Fibroblast of lung (primary cell): ENCODE measurements at regions not wholly inside any gene's neighbourhood (a gene's known extent, or its start where the extent isn't known, plus 50 kb on each side); places are given as distances from the start of the nearest gene placed in this dataset.
"Not testable (repeated sequence)": the region's sequence is repeated elsewhere in the genome, so short reads cannot be mapped to it uniquely, and the experiment has no call there.

Experiments
- DNase-seq, 2 donors: peaks; one replicate each; pipeline versions ENCODE4 v3.0.0 to v3.0.0-alpha.2; 2010; ENCODE audit warnings: low read depth in 2 of 2
- H2AFZ ChIP-seq: 2 replicates; pipeline ENCODE4 v1.5.1; 2012; ENCODE audit warnings: low read length, control low read depth, inconsistent platforms
- H3K27ac ChIP-seq: 2 replicates; pipeline ENCODE4 v1.5.1; 2011; ENCODE audit warnings: low read length, control low read depth; ENCODE audit not compliant: insufficient read depth
- H3K27me3 ChIP-seq: 2 replicates; pipeline ENCODE4 v1.5.1; 2011; ENCODE audit warnings: mild to moderate bottlenecking, low read length; ENCODE audit not compliant: control insufficient read depth, insufficient read depth
- H3K36me3 ChIP-seq: 2 replicates; pipeline ENCODE4 v1.5.1; 2011; ENCODE audit warnings: low read length; ENCODE audit not compliant: control insufficient read depth, insufficient read depth
- H3K4me1 ChIP-seq: 2 replicates; pipeline ENCODE4 v1.5.1; 2011; ENCODE audit warnings: low read length; ENCODE audit not compliant: control insufficient read depth, insufficient read depth; ENCODE audit errors: extremely low read depth
- H3K4me2 ChIP-seq: 2 replicates; pipeline ENCODE4 v1.5.1; 2011; ENCODE audit warnings: low read length, control low read depth; ENCODE audit not compliant: insufficient read depth; ENCODE audit errors: extremely low read depth
- H3K4me3 ChIP-seq, 4 experiments: fragments of 200-600 bp in 1 of 4; sonication (generic) in 1 of 4; replicated peaks in 1 of 4; 2 replicates each; pipeline ENCODE4 v1.5.1; 2011 to 2016; ENCODE audit warnings: low read length in 4 of 4, low read depth in 3 of 4, mild to moderate bottlenecking in 3 of 4, control low read depth in 2 of 4, inconsistent platforms in 1 of 4, mixed read lengths in 1 of 4; ENCODE audit not compliant: insufficient read depth in 1 of 4; ENCODE audit errors: control extremely low read depth in 1 of 4
- H3K79me2 ChIP-seq: 2 replicates; pipeline ENCODE4 v1.5.1; 2012; ENCODE audit warnings: mild to moderate bottlenecking, low read length, inconsistent platforms; ENCODE audit not compliant: control insufficient read depth, insufficient read depth
- H3K9ac ChIP-seq: 2 replicates; pipeline ENCODE4 v1.5.1; 2011; ENCODE audit warnings: mild to moderate bottlenecking, low read length, control low read depth; ENCODE audit not compliant: insufficient read depth
- H3K9me3 ChIP-seq: 2 replicates; pipeline ENCODE4 v1.5.1; 2012; ENCODE audit warnings: low read depth, low read length; ENCODE audit not compliant: control insufficient read depth, insufficient read depth
- H4K20me1 ChIP-seq: 2 replicates; pipeline ENCODE4 v1.5.1; 2011; ENCODE audit warnings: low read length; ENCODE audit not compliant: control insufficient read depth, insufficient read depth; ENCODE audit errors: extremely low read depth
- EZH2 ChIP-seq: IDR thresholded peaks from 2 replicates; pipeline ENCODE4 v1.5.1; 2012; ENCODE audit warnings: low read length, control low read depth, mild to moderate bottlenecking; ENCODE audit errors: missing control alignments
- TF ChIP-seq, protein P1 (sequence below), 2 donors: IDR thresholded peaks in 1 of 2; conservative IDR thresholded peaks in 1 of 2; 1 replicate in 1 of 2; 2 replicates in 1 of 2; pipeline ENCODE4 v1.5.1; 2011 to 2012; ENCODE audit warnings: low read length in 2 of 2, control low read depth in 1 of 2, inconsistent platforms in 1 of 2, low read depth in 1 of 2, mild to moderate bottlenecking in 1 of 2

DNA sequence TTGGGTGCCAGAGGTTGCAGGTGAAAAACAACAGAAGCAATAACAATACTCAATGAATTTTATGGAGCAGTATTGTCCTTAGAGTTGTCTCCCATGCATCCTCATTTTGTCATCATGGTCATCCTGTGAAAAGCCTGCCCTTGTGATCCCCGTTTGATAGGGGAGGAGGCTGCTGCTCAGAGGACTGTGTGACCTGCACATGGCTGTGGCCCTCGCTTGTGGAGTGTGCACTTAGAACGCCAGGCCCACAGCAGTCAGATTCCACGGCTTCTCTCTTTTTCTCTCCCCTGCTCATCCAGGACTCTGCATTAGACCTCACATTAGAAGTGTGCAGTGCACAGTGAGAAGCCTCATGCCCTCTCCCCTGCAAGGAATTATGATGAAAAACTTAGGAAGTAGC is 491.1 kb upstream of the KLF6 start:
- no peak for TF ChIP-seq EZH2
- TF ChIP-seq, protein P1, sequence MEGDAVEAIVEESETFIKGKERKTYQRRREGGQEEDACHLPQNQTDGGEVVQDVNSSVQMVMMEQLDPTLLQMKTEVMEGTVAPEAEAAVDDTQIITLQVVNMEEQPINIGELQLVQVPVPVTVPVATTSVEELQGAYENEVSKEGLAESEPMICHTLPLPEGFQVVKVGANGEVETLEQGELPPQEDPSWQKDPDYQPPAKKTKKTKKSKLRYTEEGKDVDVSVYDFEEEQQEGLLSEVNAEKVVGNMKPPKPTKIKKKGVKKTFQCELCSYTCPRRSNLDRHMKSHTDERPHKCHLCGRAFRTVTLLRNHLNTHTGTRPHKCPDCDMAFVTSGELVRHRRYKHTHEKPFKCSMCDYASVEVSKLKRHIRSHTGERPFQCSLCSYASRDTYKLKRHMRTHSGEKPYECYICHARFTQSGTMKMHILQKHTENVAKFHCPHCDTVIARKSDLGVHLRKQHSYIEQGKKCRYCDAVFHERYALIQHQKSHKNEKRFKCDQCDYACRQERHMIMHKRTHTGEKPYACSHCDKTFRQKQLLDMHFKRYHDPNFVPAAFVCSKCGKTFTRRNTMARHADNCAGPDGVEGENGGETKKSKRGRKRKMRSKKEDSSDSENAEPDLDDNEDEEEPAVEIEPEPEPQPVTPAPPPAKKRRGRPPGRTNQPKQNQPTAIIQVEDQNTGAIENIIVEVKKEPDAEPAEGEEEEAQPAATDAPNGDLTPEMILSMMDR (conservative IDR thresholded peaks at IDR 0.05 in 1 of 2, IDR thresholded peaks at IDR 0.05 in 1 of 2; ENCODE audit: low read depth in 1 of 2, low read length in 2 of 2), result no peak
- no peaks in the 10 kb centered on the region for H3K27me3 ChIP-seq
- H3K79me2 ChIP-seq, result no peaks in the 10 kb centered on the region
- no peak overlapping the region for H3K27ac ChIP-seq
- peaks cover 18% of the 10 kb centered on the region for H3K4me1 ChIP-seq
- no peaks in the 10 kb centered on the region for H4K20me1 ChIP-seq
- H3K4me3 ChIP-seq, result no peak overlapping the region
- H3K4me2 ChIP-seq, result no peak overlapping the region
- H3K36me3 ChIP-seq, result no peaks in the 10 kb centered on the region
- DNase-seq, result no peak
- no peak overlapping the region for H3K9ac ChIP-seq
- H3K9me3 ChIP-seq, result no peaks in the 10 kb centered on the region
- H2AFZ ChIP-seq, result no peak overlapping the region

DNA sequence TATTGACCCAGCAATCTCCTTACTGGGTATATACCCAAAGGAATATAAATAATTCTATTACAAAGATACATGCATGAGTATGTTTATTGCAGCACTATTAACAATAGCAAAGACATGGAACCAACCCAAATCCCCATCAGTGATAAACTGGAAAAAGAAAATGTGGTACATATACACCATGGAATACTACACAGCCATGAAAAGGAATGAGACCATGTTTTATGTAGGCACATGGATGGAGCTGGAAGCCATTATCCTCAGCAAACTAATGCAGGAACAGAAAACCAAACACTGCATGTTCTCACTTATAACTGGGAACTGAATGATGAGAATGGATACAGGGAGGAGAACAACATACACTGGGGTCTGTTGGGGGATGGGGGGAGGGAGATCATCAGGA is 489.7 kb upstream of the KLF6 start:
- not testable (repeated sequence) for H3K36me3 ChIP-seq, H4K20me1 ChIP-seq, H2AFZ ChIP-seq

DNA sequence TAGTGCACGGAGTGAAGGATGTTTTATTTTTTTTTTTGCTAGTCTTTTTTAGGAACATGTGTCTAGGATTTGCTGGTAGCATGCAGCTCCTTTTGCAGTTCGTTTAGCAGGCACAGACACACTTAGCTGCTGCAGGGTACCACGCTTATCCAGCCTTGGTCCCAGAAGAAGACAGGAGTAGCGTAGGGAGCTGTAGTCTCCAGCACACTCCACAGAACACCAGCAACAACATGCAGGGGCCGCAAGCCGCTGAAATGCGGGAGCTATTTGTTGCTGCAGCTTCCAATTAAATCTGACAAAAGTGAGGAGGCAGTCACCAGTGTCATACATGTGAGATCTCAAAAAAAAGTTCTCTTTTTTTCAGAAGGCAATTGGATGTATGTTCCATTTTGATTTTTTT is 486.2 kb upstream of the KLF6 start:
- H3K27ac ChIP-seq, result no peak overlapping the region
- H3K4me2 ChIP-seq, result no peak overlapping the region
- H4K20me1 ChIP-seq, result no peaks in the 10 kb centered on the region
- TF ChIP-seq EZH2, result no peak
- TF ChIP-seq, protein P1 (conservative IDR thresholded peaks at IDR 0.05 in 1 of 2, IDR thresholded peaks at IDR 0.05 in 1 of 2; ENCODE audit: low read depth in 1 of 2, low read length in 2 of 2), result no peak
- DNase-seq, result no peak
- H3K9me3 ChIP-seq, result no peaks in the 10 kb centered on the region
- no peak overlapping the region for H2AFZ ChIP-seq
- no peaks in the 10 kb centered on the region for H3K36me3 ChIP-seq
- H3K4me1 ChIP-seq, result peaks cover 10% of the 10 kb centered on the region
- no peaks in the 10 kb centered on the region for H3K27me3 ChIP-seq
- H3K4me3 ChIP-seq, result no peak overlapping the region
- H3K79me2 ChIP-seq, result no peaks in the 10 kb centered on the region
- no peak overlapping the region for H3K9ac ChIP-seq

More for the DNA sequence above, 489.7 kb upstream of the KLF6 start:
- H3K4me2 ChIP-seq, H3K9ac ChIP-seq, H3K4me3 ChIP-seq, DNase-seq, H3K27ac ChIP-seq, H3K79me2 ChIP-seq, H3K9me3 ChIP-seq, H3K27me3 ChIP-seq: not testable (repeated sequence)
- H3K4me1 ChIP-seq, result peaks cover 10% of the 10 kb centered on the region
